Epithelial cell of esophagus (primary cell): ENCODE measurements at regions not wholly inside any gene's neighbourhood (a gene's known extent, or its start where the extent isn't known, plus 50 kb on each side); places are given as distances from the start of the nearest gene placed in this dataset.

Experiments used
- DNase-seq: peaks from one replicate; pipeline ENCODE4 v3.0.0; 2010; ENCODE audit warnings: low read depth
- H3K4me3 ChIP-seq: 2 replicates; pipeline ENCODE4 v1.5.1; 2011; ENCODE audit warnings: mild to moderate bottlenecking, low read length, control low read depth
- TF ChIP-seq, protein P1 (sequence below): IDR thresholded peaks from 2 replicates; pipeline ENCODE4 v1.5.1; 2011; ENCODE audit warnings: low read depth, mild to moderate bottlenecking, low read length, control low read depth, inconsistent platforms; ENCODE audit not compliant: insufficient read depth; ENCODE audit errors: missing control alignments

DNA sequence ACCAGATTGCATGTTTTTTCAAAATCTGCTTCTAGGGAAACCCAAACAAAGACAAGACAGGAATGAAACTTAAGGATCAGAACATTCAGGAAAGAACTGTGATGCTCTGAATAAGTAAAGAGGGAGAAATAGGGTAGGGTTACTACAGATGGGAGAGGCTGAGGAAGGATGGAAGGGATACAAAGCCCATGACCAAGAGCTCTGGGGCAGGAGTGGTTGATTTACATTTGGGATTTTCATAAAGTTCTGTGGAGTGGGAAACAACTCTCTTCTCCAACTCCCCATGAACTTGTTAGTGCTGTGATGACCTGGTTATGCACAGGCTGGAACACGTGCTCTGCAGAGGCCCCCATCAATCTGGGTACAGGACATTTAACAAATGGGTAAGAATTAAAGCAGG is 216.0 kb upstream of the KLF14 start:
- no peak for DNase-seq
- H3K4me3 ChIP-seq, result no peak overlapping the region
- TF ChIP-seq, protein P1, sequence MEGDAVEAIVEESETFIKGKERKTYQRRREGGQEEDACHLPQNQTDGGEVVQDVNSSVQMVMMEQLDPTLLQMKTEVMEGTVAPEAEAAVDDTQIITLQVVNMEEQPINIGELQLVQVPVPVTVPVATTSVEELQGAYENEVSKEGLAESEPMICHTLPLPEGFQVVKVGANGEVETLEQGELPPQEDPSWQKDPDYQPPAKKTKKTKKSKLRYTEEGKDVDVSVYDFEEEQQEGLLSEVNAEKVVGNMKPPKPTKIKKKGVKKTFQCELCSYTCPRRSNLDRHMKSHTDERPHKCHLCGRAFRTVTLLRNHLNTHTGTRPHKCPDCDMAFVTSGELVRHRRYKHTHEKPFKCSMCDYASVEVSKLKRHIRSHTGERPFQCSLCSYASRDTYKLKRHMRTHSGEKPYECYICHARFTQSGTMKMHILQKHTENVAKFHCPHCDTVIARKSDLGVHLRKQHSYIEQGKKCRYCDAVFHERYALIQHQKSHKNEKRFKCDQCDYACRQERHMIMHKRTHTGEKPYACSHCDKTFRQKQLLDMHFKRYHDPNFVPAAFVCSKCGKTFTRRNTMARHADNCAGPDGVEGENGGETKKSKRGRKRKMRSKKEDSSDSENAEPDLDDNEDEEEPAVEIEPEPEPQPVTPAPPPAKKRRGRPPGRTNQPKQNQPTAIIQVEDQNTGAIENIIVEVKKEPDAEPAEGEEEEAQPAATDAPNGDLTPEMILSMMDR, result no peak

DNA sequence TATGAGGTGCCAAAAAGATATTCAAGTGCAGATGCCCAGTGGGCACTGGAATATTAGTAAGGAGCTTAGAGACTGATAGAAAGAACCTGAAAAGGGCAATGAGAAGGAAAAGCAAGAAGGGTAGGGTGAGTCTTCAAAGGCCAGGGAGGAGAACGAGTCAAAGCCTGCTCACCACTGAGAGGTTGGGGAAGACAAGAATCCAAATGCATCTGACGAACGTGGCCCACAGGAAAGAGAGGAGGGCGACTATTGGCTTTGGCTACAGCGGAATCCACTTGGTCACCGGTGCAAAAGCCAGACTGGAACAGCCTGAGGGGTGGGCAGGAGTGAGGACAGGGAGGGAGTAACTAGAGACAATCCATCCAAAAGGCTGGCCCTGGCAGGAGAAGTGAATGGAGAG is 216.7 kb upstream of the KLF14 start:
- TF ChIP-seq, protein P1, result no peak
- no peak overlapping the region for H3K4me3 ChIP-seq
- peak; percentile 39 for DNase-seq

DNA sequence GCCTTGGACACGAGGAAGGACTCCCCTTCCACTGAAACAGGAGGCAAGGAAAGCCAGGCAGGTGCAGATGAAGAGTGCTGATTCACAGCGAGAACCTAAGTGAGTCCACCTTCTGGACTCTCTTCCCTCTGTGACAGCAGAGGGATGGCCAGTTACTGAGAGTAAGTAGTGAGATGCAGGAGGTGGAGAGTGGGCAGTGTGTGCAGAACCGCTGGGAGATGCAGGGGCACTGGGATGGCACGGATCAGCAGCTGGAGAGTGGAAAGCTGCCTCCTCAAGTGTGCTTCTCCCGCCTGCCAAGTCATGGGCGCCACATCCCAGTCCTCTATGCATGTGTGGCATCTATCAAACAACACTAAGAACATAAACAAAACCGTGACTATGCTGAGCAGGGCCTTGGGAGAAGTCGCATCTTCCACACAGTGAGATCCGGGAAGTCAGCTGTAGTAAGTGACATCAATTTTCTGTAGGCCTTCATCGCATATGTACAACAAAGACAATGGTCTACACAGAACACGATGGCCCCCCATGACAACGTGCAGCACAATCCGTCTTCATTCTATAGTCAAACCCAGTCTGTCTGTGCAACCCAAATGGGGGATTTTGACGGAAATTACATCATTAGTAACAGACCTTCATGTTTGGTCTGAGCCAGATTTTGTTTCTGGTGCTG is 217.4 kb upstream of the KLF14 start:
- no peak overlapping the region for H3K4me3 ChIP-seq
- no peak for DNase-seq
- TF ChIP-seq, protein P1, result no peak

DNA sequence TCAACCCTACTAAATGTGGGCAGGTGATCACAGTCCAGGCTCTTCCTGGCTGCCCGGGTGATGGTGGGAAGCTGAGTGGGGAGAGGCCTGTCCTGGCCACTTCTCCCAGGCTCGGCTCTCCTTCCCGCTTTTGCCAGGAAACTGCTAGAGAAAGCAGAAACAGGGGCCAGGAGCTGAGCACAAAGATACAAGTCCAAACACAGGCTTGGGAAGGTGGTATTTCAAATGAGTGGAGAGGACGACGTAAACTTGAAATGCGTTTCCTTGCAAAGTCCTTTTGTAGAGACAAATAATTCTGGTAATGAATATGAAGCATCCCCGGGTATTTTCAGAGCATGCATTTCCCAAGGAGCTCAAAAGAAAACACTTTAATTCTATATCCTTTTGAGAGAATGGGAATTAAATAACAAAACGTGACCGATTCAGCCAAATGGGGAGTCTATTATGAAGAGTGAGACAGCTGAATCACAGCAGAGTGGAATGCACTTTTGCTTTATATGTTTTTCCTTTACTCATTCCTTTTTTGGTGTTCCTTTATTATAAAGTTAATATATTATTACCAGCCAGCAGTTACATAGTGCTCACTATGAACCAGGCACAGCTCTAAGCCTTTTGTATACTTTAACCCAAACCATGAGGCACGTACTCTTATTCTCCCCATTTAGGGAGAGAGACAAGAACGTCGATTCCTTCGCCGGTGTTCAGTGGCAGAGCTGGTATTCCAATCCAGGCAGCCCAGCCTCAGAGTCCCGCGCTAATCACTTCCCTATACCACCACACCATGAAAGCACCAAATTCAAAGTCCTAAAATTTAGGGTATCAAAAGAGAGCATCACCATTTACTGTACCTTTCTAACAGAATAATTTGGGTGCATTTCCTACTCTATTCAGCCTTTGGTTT is 218.2 kb upstream of the KLF14 start:
- TF ChIP-seq, protein P1, result no peak
- no peak for DNase-seq
- no peak overlapping the region for H3K4me3 ChIP-seq

DNA sequence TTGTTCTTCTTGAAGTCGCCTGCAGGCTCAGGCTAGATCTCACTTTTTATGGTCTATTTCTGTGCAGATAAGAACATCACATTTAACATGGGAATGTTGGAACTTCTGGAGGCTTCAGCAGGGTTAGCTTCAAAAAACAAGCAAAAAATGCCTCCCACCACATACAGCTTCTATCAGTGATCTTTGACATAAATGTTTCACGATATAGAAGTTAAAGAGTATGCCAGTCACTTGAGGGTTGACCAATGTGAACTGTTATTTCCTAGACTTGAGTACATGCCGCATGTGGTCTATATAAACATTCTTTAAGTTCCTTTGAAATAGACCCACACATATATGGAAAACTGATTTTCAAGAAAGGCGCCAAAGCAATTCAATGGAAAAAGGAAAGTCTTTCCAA is 219.2 kb upstream of the KLF14 start:
- TF ChIP-seq, protein P1, result no peak
- no peak overlapping the region for H3K4me3 ChIP-seq
- no peak for DNase-seq

DNA sequence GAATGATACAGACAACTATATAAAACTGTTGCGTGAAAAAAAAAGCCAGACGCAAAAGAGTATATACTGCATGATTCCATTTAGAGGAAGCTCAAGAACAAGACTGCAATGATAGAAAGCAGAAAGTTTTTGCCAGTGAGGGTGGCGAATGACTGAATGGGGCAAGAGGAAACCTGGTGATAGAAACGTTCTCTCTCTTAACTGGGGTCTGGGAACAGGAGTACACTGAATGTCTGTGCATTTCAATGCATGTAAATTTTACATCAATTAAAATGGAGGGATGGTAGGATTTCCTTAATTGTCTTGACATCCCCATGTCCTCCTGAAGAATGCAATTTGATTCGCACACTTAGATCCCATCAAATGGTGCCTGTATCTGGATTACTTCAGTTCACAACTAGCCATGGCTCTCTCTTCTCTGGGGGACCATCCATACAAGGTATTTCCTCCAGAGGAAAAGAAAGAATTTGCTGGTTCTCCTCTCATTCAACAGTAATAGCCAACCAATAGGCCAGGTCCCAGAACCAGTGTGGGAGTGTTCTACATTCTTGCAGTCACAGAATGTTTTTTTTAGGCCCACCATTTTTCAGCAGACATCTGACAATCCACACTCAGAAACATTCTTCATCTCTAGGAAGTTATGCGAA is 221.0 kb upstream of the KLF14 start:
- H3K4me3 ChIP-seq, result no peak overlapping the region
- no peak for DNase-seq
- TF ChIP-seq, protein P1, result no peak
